GM21390 (cell line): ENCODE measurements at regions not wholly inside any gene's neighbourhood (a gene's known extent, or its start where the extent isn't known, plus 50 kb on each side); places are given as distances from the start of the nearest gene placed in this dataset.

Experiments
- ATAC-seq: cut with Tn5 transposase; IDR thresholded peaks from one replicate; pipeline ENCODE4 v1.9.1; 2021; ENCODE audit not compliant: unreplicated experiment

- no peak for ATAC-seq
Observed at GRCh38 chr5:89380635-89381034, 497.7 kb upstream of the MEF2C start.

- ATAC-seq, result no peak
Observed at GRCh38 chr5:89377767-89378455, 494.9 kb upstream of the MEF2C start.

- ATAC-seq, result no peak
Observed at GRCh38 chr5:89374818-89375521, 492.0 kb upstream of the MEF2C start.

- ATAC-seq, result peak; percentile 74
Observed at GRCh38 chr5:89374144-89374784, 491.3 kb upstream of the MEF2C start.

GRCh38 chr5:89372176-89372575, 489.2 kb upstream of the MEF2C start:
- ATAC-seq, result no peak

GRCh38 chr5:89371646-89372045, 488.7 kb upstream of the MEF2C start:
- no peak for ATAC-seq

- no peak for ATAC-seq
Observed at GRCh38 chr5:89359046-89359445, 476.1 kb upstream of the MEF2C start.

- peak; percentile 57 for ATAC-seq
Observed at GRCh38 chr5:89353837-89354551, 471.0 kb upstream of the MEF2C start.

GRCh38 chr5:89351975-89352374, 469.0 kb upstream of the MEF2C start:
- no peak for ATAC-seq

- ATAC-seq, result no peak
Observed at GRCh38 chr5:89351222-89351621, 468.2 kb upstream of the MEF2C start.

GRCh38 chr5:89350684-89351083, 467.7 kb upstream of the MEF2C start:
- no peak for ATAC-seq

GRCh38 chr5:89349246-89349980, 466.4 kb upstream of the MEF2C start:
- no peak for ATAC-seq

- no peak for ATAC-seq
Observed at GRCh38 chr5:89346573-89346972, 463.6 kb upstream of the MEF2C start.

- peak; percentile 87 for ATAC-seq
Observed at GRCh38 chr5:89343666-89344065, 460.7 kb upstream of the MEF2C start.

- ATAC-seq, result peak; percentile 40
Observed at GRCh38 chr5:89342106-89342876, 459.3 kb upstream of the MEF2C start.

- no peak for ATAC-seq
Observed at GRCh38 chr5:89338935-89339334, 456.0 kb upstream of the MEF2C start.

GRCh38 chr5:89336111-89336510, 453.1 kb upstream of the MEF2C start:
- no peak for ATAC-seq

- no peak for ATAC-seq
Observed at GRCh38 chr5:89330140-89330539, 447.2 kb upstream of the MEF2C start.

GRCh38 chr5:89327608-89328007, 444.6 kb upstream of the MEF2C start:
- ATAC-seq, result no peak

GRCh38 chr5:89324990-89325389, 442.0 kb upstream of the MEF2C start:
- no peak for ATAC-seq
